Tongue (tissue), 2 donors: ENCODE measurements at regions not wholly inside any gene's neighbourhood (a gene's known extent, or its start where the extent isn't known, plus 50 kb on each side); places are given as distances from the start of the nearest gene placed in this dataset. TPM values are rescaled to one million over a fixed set of nuclear protein-coding genes. Genes with fewer than 3 reads are reported as not detected.
"Not testable (repeated sequence)": the region's sequence is repeated elsewhere in the genome, so short reads cannot be mapped to it uniquely, and the experiment has no call there.

ENCODE experiments used
- DNase-seq: peaks from one replicate; pipeline ENCODE4 v3.0.0-alpha.2; 2015
- small RNA-seq: library from RNA; depleted of rRNA; stranded (forward); fragments of <200 nt; gene quantifications from one replicate; pipeline ENCODE3, GENCODE V24; 2014; ENCODE audit warnings: low replicate concordance

DNA sequence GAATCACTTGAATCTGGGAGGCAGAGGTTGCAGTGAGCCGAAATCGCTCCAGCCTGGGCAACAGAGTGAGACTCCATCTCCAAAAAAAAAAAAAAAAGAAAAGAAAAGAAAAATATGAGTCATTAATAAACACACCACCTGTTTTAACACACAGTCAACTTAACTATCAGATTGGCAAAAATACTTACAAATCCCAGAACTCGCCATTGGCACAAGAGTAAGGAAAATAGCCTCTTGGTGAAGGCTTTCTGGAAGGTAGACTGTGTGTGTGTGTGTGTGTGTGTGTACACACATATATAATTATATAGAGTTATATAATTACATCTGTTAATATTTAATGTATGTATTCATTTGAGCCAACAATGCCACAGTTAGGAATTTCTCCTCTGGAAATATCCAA lies 63.7 kb upstream of the UXS1 start:
- DNase-seq: no peak

DNA sequence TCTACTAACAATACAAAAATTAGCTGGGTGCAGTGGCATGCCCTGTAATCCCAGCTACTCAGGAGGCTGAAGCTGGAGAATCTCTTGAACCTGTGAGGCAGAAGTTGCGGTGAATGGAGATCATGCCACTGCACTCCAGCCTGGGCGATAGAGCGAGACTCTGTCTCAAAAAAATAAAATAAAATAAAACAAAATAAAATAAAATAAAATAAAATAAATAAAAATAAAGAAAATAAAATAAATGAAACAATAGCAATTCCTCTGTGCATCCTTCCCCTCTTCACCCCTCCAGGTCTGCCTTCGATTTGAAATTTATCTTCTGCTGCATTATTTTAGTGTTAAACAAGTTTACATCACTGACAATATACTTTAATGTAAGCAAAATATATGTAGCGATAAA lies 63.0 kb upstream of the UXS1 start:
- DNase-seq: no peak

DNA sequence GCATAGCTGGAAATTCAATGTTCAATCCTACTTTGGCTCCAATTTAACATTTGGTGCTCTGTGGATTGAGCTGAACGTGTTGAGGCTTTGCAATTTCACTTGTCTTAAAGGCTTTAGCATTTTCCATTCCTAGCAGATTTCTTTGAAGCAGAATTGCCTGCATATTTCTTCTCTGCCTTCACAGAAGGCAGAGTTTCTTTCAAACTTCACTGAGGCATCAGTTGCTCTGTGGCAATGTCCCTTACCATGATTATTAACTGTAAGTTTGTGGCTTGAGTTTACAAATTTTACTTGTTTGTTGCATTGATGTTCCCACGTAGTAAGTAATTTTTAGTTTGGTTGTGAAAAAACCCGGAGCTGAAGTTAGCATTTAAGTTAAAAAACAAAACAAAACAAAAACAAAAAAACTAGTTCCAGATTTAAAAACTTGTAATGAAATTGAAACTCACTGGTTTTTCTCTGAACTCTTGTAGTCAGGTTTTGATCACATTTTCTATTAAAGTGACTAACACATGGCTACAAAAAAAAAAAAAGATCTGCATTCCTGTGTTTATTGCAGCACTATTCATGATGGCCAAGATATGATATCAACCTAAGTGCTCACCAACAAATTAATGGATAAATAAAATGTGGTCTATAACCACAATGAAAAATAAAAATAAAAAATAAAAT lies 55.2 kb upstream of the UXS1 start:
- not testable (repeated sequence) for DNase-seq

DNA sequence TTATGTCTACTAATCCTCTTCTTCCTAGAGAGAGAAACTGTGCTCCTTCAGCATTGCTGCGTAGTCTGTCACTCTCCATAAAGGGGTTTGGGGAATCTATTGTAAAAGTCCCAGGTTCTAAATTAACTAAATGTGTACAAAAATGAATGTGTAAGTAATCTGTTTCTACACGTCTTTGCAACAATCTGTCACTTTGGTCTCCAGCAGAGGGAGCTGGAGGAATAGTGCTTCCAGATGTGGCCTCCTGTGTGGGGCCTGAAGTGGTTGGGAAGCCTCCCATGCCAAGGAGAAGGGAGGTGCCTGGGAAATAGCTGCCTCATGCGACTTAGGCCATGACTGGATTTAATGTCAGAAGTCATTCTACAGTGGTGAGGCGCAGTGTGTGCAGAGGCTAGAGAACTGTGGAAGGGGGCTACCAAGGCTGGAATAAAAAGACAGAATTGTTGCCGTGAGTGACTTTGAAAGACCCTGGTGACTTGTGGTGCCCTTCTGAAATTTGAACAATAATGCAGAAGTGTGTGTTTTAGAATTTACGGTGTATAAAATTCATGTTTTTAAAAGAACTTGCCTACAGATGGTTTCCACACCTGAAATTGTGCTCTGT lies 54.5 kb upstream of the UXS1 start:
- DNase-seq: not testable (repeated sequence)

Small RNA genes lying in the stretch of these regions (small RNA-seq; reads per million reads assigned to genes)
- not detected for gene AC114755.3
